HG02852 (cell line): ENCODE measurements at regions not wholly inside any gene's neighbourhood (a gene's known extent, or its start where the extent isn't known, plus 50 kb on each side); places are given as distances from the start of the nearest gene placed in this dataset.
"Not testable (repeated sequence)": the region's sequence is repeated elsewhere in the genome, so short reads cannot be mapped to it uniquely, and the experiment has no call there.

Experiments used
- ATAC-seq: cut with Tn5 transposase; IDR thresholded peaks from one replicate; pipeline ENCODE4 v1.9.1; 2021; ENCODE audit warnings: mild to moderate bottlenecking, moderate library complexity; ENCODE audit not compliant: unreplicated experiment

- no peak for ATAC-seq
Observed at GRCh38 chr2:194725169-194725568, 931.9 kb upstream of the SLC39A10 start.

DNA sequence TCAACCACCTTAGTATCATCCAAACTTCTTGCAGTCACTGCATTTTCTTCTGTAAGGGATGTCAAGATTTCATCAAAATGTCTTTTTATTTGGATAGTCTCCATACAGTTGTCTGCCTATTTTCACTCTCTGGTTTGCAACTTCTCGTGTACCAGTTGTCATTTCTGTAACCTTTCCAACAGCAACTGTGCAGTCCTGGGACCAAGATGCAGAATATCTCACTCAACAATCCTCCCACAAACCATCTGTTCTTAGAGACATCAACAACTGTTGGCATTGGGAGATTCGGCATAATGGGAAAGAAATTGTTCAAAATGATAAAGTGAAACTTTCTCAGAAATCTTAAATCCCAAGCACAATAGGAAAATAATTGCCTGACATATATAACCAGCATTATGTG, 933.6 kb upstream of the SLC39A10 start:
- ATAC-seq: no peak

DNA sequence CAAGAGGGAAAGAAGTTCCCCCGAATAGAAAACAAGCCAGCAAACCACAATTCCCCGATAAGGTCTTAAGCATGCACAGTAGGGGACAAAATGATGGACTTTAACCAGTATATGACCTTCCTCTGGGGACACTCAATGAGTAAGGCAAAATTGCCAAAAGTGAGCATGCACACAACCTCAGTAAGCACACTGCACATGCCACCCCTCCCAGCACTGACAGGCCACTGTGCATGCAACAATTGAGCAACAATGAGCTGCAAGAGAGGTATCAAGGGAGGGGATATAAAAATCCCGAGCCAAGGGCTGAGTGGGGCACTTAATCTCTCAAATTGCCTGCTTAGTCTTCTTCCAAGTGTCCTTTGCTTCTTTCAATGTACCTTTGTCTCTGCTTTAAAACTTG, 935.8 kb upstream of the SLC39A10 start:
- ATAC-seq: no peak

- no peak for ATAC-seq
Observed at GRCh38 chr2:194720462-194720861, 936.6 kb upstream of the SLC39A10 start.

DNA sequence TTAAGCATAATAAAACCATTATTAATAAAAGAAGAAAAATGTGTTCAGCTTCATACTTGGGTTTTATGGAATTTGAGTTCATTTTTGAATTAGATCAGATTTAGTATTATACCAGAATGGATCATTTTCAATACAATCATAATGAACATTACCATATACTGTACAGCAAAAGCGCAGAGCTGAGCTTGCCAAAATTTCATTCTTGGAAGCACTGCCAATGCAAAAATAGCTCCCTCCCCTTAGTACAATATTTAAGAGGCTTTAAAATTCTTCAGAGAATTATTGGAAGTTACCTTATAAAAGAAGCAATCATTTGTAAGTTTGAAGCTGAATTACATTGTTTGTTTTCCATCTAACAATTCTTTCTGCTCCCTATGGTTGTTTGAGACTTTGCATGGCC, 938.1 kb upstream of the SLC39A10 start:
- ATAC-seq: no peak

GRCh38 chr2:194714541-194714940, 942.5 kb upstream of the SLC39A10 start:
- ATAC-seq: no peak

DNA sequence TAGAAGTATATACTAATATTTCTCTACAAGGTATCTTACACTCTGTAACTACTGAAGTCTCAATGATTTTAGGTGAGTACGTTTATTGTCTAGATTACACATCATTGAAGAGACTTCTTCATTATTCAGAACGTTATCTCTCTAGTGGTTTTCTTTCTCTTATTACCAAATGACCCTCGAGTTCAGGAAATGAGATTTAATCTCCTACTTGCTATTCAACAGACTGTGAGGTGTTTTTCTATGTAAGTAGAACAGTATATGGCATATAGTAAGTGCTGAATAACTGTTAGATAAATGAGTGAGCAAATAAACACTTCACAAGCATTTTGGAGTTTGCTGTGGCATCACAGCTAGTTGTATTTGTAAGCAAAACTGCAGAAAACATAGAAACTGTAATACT, 947.2 kb upstream of the SLC39A10 start:
- ATAC-seq: no peak

DNA sequence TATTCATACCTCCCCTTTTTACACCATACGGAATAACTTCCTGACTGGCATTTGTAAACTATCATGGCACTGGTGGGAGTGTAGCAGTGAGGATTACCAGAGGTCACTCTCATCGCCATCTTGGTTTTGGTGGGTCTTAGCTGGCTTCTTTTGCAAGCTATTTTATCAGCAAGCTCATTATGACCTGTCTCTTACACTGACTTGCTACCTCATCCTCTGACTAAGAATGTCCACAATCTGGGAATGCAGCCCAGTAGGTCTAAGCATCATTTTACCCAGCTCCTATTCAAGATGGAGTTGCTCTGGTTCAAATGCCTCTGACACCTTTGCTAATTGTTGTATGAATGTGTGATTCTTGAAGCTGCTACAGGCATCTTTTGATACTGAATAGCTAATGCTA, 950.8 kb upstream of the SLC39A10 start:
- ATAC-seq: no peak

GRCh38 chr2:194705398-194705797, 951.6 kb upstream of the SLC39A10 start:
- ATAC-seq: no peak

DNA sequence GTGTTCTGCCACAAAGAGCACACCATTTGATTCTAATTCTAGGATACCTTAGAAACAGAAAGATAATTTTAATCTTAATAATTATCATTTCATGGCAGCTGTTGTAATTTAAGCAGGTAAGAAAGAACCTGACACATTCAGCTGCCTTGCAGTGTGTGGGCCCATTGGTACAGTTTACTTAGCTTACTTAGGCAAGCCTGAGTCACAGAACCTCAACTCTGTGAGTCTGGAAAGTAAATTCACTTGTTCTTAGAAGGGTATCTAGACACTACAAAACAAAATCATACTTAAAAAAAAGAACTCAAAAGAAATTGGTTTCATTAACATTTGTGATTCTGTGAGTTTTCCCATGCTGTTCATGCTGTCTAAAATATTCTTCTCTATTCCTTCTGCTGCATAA, 956.3 kb upstream of the SLC39A10 start:
- no peak for ATAC-seq

- ATAC-seq: no peak
Observed at GRCh38 chr2:194700116-194700515, 956.9 kb upstream of the SLC39A10 start.

DNA sequence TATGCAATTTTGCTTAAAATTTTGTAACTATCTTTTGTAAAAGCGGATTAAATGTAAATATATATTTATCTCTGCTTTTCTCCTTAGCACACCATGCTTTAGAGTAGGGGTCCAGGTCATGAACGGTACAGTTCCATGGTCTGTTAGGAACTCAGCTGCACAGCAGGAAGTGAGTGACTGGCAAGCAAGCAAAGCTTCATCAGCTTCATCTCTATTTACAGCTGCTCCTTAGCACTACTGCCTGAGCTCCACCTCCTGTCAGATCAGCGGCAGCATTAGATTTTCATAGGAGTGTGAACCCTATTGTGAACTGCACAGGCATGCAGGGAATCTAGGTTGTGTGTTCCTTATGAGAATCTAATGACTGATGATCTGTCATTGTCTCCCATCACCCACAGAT, 959.0 kb upstream of the SLC39A10 start:
- ATAC-seq: no peak

- ATAC-seq: no peak
Observed at GRCh38 chr2:194697439-194697838, 959.6 kb upstream of the SLC39A10 start.

DNA sequence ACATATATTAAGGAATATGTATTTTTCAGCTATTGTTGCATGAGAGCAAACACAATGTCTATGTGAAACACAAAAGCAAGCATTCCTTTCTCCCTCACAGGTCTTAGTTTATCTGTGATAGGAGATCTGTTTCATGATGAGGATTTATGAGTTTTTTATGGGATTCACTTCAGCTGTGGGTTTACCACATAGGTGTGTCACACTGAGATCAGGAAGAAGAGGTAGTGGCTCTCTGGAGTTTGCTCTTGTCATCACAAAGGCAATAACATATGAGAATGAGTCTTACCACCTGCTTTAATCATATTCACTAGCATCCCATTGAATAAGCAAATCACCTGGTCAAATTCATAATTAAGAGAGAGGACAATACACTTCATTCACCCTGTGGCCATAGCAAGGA, 960.3 kb upstream of the SLC39A10 start:
- no peak for ATAC-seq

GRCh38 chr2:194686569-194686968, 970.5 kb upstream of the SLC39A10 start:
- ATAC-seq: no peak

- ATAC-seq: no peak
Observed at GRCh38 chr2:194674043-194674442, 983.0 kb upstream of the SLC39A10 start.

GRCh38 chr2:194672994-194673393, 984.0 kb upstream of the SLC39A10 start:
- no peak for ATAC-seq

DNA sequence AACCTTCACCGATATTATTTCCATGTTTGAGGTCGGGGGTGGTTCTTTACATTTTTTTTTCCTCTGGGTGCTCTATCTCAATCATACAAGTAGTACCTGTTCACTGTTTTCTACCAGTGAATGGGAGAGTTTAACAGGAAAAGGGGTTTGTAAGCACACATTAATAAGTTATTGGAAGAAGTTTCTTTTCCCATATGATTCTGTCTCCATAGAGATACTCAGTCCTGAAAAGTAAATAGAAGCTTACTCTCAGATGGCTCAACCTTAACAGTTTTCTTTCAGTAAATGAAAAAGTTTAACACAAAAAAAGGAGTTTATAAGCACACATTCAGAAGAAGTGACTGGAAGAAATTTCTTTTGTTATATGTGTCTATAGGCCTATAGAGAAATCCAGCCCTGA, 995.6 kb upstream of the SLC39A10 start:
- ATAC-seq: no peak

DNA sequence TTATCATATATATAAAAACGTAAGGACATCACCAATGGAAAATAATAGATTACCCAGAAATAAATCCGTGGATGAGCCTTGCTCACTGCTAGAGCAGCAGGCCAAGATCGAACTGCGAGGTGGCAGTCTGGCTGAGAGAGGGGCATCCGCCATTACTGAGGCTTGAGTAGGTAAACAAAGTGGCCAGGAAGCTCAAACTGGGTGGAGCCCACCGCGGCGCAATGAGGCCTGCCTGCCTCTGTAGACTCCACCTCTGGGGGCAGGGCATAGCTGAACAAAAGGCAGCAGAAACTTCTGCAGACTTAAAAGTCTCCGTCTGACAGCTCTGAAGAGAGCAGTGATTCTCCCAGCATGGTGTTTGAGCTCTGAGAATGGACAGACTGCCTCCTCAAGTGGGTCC, 1018.0 kb upstream of the SLC39A10 start:
- not testable (repeated sequence) for ATAC-seq

DNA sequence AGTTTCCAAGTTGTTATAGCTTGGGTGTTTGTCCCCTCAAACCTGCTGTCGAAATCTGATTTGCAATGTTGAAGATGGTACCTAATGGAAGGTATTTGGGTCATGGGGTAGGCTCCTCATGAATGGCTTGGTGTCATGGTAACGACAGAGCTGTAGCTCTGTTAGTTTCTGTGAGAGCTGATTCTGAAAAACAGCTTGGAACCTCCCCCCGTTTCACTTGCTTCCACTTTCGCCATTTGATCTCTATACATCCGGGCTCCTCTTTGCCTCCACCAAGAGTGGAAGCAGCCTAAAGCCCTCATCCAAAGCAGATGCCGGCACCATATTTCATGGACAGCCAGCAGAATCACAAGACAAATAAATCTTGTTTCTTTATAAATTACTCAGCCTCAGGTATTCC, 1035.1 kb upstream of the SLC39A10 start:
- ATAC-seq: no peak

DNA sequence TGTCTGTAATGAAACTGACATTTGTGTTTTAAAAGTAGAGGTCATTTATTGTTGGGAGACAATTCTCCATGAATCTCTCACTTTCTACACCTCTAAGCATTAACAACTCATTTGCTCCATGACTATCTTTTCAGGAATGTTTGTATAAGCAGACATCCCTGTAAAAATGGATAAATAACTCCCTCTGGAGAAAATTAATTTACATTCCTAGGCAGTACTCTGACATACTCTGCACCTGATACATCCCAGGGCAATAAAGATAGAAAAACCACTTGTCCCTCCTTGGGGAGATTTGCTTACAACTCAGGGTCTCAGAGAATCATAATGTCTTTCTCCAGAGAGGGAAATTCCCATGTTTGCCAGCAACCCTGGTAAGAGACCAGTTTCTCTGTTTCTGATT, 1037.7 kb upstream of the SLC39A10 start:
- ATAC-seq: no peak

- ATAC-seq: no peak
Observed at GRCh38 chr2:194618432-194618831, 1038.6 kb upstream of the SLC39A10 start.

DNA sequence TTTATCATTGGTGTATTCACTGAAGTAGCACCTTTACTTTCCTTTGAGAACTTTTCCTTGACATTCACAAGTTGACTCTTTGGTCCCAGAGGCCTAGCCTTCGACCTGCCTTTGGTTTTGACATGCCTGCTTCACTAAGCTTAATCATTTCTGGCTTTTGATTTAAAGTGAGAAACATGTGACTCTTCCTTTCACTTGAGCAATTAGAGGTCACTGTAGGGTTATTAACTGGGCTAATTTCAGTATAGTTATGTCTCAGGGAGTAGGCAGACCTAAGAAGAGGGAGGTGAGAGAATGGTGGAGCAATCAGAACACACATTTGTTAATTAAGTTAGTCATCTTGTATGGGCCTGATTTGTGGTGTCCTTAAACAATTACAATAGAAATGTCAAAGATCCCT, 1040.7 kb upstream of the SLC39A10 start:
- peak; percentile 80 for ATAC-seq

DNA sequence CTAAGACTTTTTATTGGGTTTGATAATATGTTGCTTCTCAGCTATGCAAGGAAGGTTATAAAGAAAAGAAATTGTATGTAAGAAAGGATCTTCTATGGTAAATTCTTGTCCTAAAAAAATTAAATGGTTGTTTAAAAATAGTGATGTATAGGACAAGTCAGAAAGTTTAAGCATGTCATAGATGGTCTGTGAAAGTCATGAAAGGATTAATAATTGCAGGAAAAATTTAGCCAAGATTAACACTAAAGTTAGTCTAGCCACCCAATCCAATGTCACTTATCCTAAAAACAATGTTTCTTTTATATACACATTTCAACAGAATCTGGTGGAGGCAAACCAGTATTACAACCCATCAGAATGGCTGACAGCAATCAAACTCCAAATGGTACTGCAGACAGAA, 1046.7 kb upstream of the SLC39A10 start:
- no peak for ATAC-seq
